HUES6 (cell line): ENCODE measurements at regions not wholly inside any gene's neighbourhood (a gene's known extent, or its start where the extent isn't known, plus 50 kb on each side); places are given as distances from the start of the nearest gene placed in this dataset.

ENCODE experiments used
- H3K27ac ChIP-seq: 2 replicates; pipeline ENCODE4 v1.7.0; 2013; ENCODE audit warnings: low read depth, mild to moderate bottlenecking, low read length, inconsistent platforms
- H3K27me3 ChIP-seq: 2 replicates; pipeline ENCODE4 v1.6.1; 2013; ENCODE audit warnings: low read length; ENCODE audit not compliant: control insufficient read depth, insufficient read depth
- H3K36me3 ChIP-seq: 2 replicates; pipeline ENCODE4 v1.6.1; 2013; ENCODE audit warnings: low read length; ENCODE audit not compliant: control insufficient read depth, insufficient read depth
- H3K4me1 ChIP-seq: 2 replicates; pipeline ENCODE4 v1.6.1; 2013; ENCODE audit warnings: low read length; ENCODE audit not compliant: control insufficient read depth, insufficient read depth
- H3K4me3 ChIP-seq: 2 replicates; pipeline ENCODE4 v1.5.1; 2013; ENCODE audit warnings: low read depth, low read length
- H3K9ac ChIP-seq: one replicate; pipeline ENCODE4 v1.6.1; 2013; ENCODE audit warnings: mild to moderate bottlenecking, low read length
- H3K9me3 ChIP-seq: 2 replicates; pipeline ENCODE4 v1.6.1; 2013; ENCODE audit warnings: low read depth, low read length; ENCODE audit not compliant: control insufficient read depth, insufficient read depth

- H3K27me3 ChIP-seq = no peaks in the 10 kb centered on the region
- no peaks in the 10 kb centered on the region for H3K36me3 ChIP-seq
- no peak overlapping the region for H3K4me3 ChIP-seq
- H3K27ac ChIP-seq = no peak overlapping the region
- no peaks in the 10 kb centered on the region for H3K4me1 ChIP-seq
- H3K9me3 ChIP-seq = no peaks in the 10 kb centered on the region
- no peak overlapping the region for H3K9ac ChIP-seq
Measured at GRCh38 chr4:135269125-135269890, 1067.7 kb upstream of the PABPC4L start.

- no peak overlapping the region for H3K9ac ChIP-seq
- H3K36me3 ChIP-seq = no peaks in the 10 kb centered on the region
- H3K4me1 ChIP-seq = no peaks in the 10 kb centered on the region
- no peaks in the 10 kb centered on the region for H3K27me3 ChIP-seq
- no peak overlapping the region for H3K4me3 ChIP-seq
- no peaks in the 10 kb centered on the region for H3K9me3 ChIP-seq
- H3K27ac ChIP-seq = no peak overlapping the region
Measured at GRCh38 chr4:135268369-135268768, 1066.8 kb upstream of the PABPC4L start.

GRCh38 chr4:135267148-135267865, 1065.7 kb upstream of the PABPC4L start:
- no peaks in the 10 kb centered on the region for H3K36me3 ChIP-seq
- no peaks in the 10 kb centered on the region for H3K9me3 ChIP-seq
- H3K4me3 ChIP-seq = no peak overlapping the region
- H3K27me3 ChIP-seq = no peaks in the 10 kb centered on the region
- H3K4me1 ChIP-seq = no peaks in the 10 kb centered on the region
- no peak overlapping the region for H3K27ac ChIP-seq
- H3K9ac ChIP-seq = no peak overlapping the region

- Histone ChIP-seq H3K9ac (no peak overlapping the region), H3K36me3 (no peaks in the 10 kb centered on the region), H3K27me3 (no peaks in the 10 kb centered on the region), H3K9me3 (no peaks in the 10 kb centered on the region), H3K4me1 (no peaks in the 10 kb centered on the region), H3K27ac (no peak overlapping the region), H3K4me3 (no peak overlapping the region)
Measured at GRCh38 chr4:135256111-135256510, 1054.5 kb upstream of the PABPC4L start.

- Histone ChIP-seq H3K4me3 (no peak overlapping the region), H3K9ac (no peak overlapping the region), H3K9me3 (no peaks in the 10 kb centered on the region), H3K36me3 (no peaks in the 10 kb centered on the region), H3K27ac (no peak overlapping the region), H3K4me1 (peaks cover 8% of the 10 kb centered on the region), H3K27me3 (no peaks in the 10 kb centered on the region)
Measured at GRCh38 chr4:135250040-135250439, 1048.5 kb upstream of the PABPC4L start.

- no peaks in the 10 kb centered on the region for H3K9me3 ChIP-seq
- H3K27me3 ChIP-seq = no peaks in the 10 kb centered on the region
- no peak overlapping the region for H3K27ac ChIP-seq
- no peak overlapping the region for H3K4me3 ChIP-seq
- no peak overlapping the region for H3K9ac ChIP-seq
- peaks cover 15% of the 10 kb centered on the region for H3K4me1 ChIP-seq
- H3K36me3 ChIP-seq = no peaks in the 10 kb centered on the region
Measured at GRCh38 chr4:135249024-135249423, 1047.4 kb upstream of the PABPC4L start.

GRCh38 chr4:135244696-135245095, 1043.1 kb upstream of the PABPC4L start:
- Histone ChIP-seq H3K9ac (no peak overlapping the region), H3K4me3 (no peak overlapping the region), H3K9me3 (no peaks in the 10 kb centered on the region), H3K27ac (0 out of 2 replicates have a peak overlapping the region, but pooled peaks have one; percentile 37), H3K27me3 (no peaks in the 10 kb centered on the region), H3K36me3 (no peaks in the 10 kb centered on the region), H3K4me1 (peaks cover 13% of the 10 kb centered on the region)

- Histone ChIP-seq H3K4me1 (peaks cover 13% of the 10 kb centered on the region), H3K4me3 (no peak overlapping the region), H3K9ac (no peak overlapping the region), H3K27me3 (no peaks in the 10 kb centered on the region), H3K27ac (no peak overlapping the region), H3K9me3 (no peaks in the 10 kb centered on the region), H3K36me3 (no peaks in the 10 kb centered on the region)
Measured at GRCh38 chr4:135244056-135244455, 1042.5 kb upstream of the PABPC4L start.

- no peak overlapping the region for H3K27ac ChIP-seq
- H3K9me3 ChIP-seq = no peaks in the 10 kb centered on the region
- no peaks in the 10 kb centered on the region for H3K36me3 ChIP-seq
- H3K4me3 ChIP-seq = no peak overlapping the region
- H3K9ac ChIP-seq = no peak overlapping the region
- peaks cover 13% of the 10 kb centered on the region for H3K4me1 ChIP-seq
- no peaks in the 10 kb centered on the region for H3K27me3 ChIP-seq
Measured at GRCh38 chr4:135240796-135241195, 1039.2 kb upstream of the PABPC4L start.

- no peaks in the 10 kb centered on the region for H3K36me3 ChIP-seq
- H3K27me3 ChIP-seq = no peaks in the 10 kb centered on the region
- no peak overlapping the region for H3K9ac ChIP-seq
- H3K4me1 ChIP-seq = peaks cover 8% of the 10 kb centered on the region
- no peak overlapping the region for H3K27ac ChIP-seq
- H3K4me3 ChIP-seq = no peak overlapping the region
- H3K9me3 ChIP-seq = no peaks in the 10 kb centered on the region
Measured at GRCh38 chr4:135239964-135240363, 1038.4 kb upstream of the PABPC4L start.

GRCh38 chr4:135238940-135239339, 1037.4 kb upstream of the PABPC4L start:
- no peak overlapping the region for H3K27ac ChIP-seq
- H3K4me3 ChIP-seq = no peak overlapping the region
- no peaks in the 10 kb centered on the region for H3K9me3 ChIP-seq
- no peak overlapping the region for H3K9ac ChIP-seq
- peaks cover 2% of the 10 kb centered on the region; the same call in 1 of the 2 replicates for H3K4me1 ChIP-seq
- no peaks in the 10 kb centered on the region for H3K36me3 ChIP-seq
- H3K27me3 ChIP-seq = no peaks in the 10 kb centered on the region
